Neural cell (in vitro differentiated cells): ENCODE measurements at regions not wholly inside any gene's neighbourhood (a gene's known extent, or its start where the extent isn't known, plus 50 kb on each side); places are given as distances from the start of the nearest gene placed in this dataset.

Source experiments
- H2AFZ ChIP-seq: fragments of 200-600, 300-800 bp; sonication (generic), shearing (Covaris generic); 2 replicates; pipeline ENCODE4 v1.6.0; 2014; ENCODE audit warnings: low read depth, mild to moderate bottlenecking, antibody characterized with exemption, low read length, moderate library complexity
- H3F3A ChIP-seq: fragments of 200-600 bp; shearing (Covaris generic); 2 replicates; pipeline ENCODE4 v1.6.1; 2016; ENCODE audit warnings: mild to moderate bottlenecking, moderate library complexity, mixed read lengths, antibody characterized with exemption, low read length; ENCODE audit not compliant: insufficient read depth, poor library complexity, severe bottlenecking
- H3K27ac ChIP-seq: fragments of 200-600, 300-800 bp; sonication (generic), shearing (Covaris generic); 2 replicates; pipeline ENCODE4 v1.5.1; 2014; ENCODE audit warnings: mild to moderate bottlenecking, low read length, moderate library complexity
- H3K27me3 ChIP-seq: fragments of 300-800, 200-600 bp; sonication (generic), shearing (Covaris generic); 2 replicates; pipeline ENCODE4 v1.6.0; 2014; ENCODE audit warnings: mild to moderate bottlenecking, low read depth, low read length, moderate library complexity; ENCODE audit not compliant: insufficient read depth
- H3K36me3 ChIP-seq: fragments of 300-800, 200-600 bp; sonication (generic), shearing (Covaris generic); 2 replicates; pipeline ENCODE4 v1.5.1; 2014; ENCODE audit warnings: mild to moderate bottlenecking, antibody characterized with exemption, low read length, moderate library complexity; ENCODE audit not compliant: insufficient read depth
- H3K4me2 ChIP-seq: fragments of 300-800, 200-600 bp; sonication (generic), shearing (Covaris generic); 2 replicates; pipeline ENCODE4 v1.6.0; 2014; ENCODE audit warnings: mild to moderate bottlenecking, low read length
- H3K4me3 ChIP-seq: fragments of 300-800, 200-600 bp; sonication (generic), shearing (Covaris generic); 2 replicates; pipeline ENCODE4 v1.5.1; 2014; ENCODE audit warnings: mild to moderate bottlenecking, low read length, moderate library complexity
- H3K79me2 ChIP-seq: fragments of 200-600 bp; shearing (Covaris generic); replicated peaks from 2 replicates; pipeline ENCODE4 v1.6.0; 2014; ENCODE audit warnings: mild to moderate bottlenecking, low read length, moderate library complexity; ENCODE audit not compliant: insufficient read depth
- H3K9ac ChIP-seq: fragments of 300-800, 200-600 bp; sonication (generic), shearing (Covaris generic); 2 replicates; pipeline ENCODE4 v1.6.1; 2016; ENCODE audit warnings: mild to moderate bottlenecking, low read length, mixed read lengths
- H3K9me2 ChIP-seq: fragments of 200-600 bp; shearing (Covaris generic); 2 replicates; pipeline ENCODE4 v1.6.1; 2016; ENCODE audit warnings: mild to moderate bottlenecking, low read length, mixed read lengths; ENCODE audit not compliant: insufficient read depth
- H3K9me3 ChIP-seq: fragments of 200-600, 300-800 bp; sonication (generic), shearing (Covaris generic); 2 replicates; pipeline ENCODE4 v1.6.1; 2016; ENCODE audit warnings: mild to moderate bottlenecking, mixed run types, low read length, moderate library complexity, mixed read lengths
- H4K20me1 ChIP-seq: fragments of 200-600 bp; shearing (Covaris generic); 2 replicates; pipeline ENCODE4 v1.6.1; 2016; ENCODE audit warnings: mild to moderate bottlenecking, mixed run types; ENCODE audit not compliant: insufficient read depth
- CTCF ChIP-seq: fragments of 450-650 bp; IDR thresholded peaks from 2 replicates; pipeline ENCODE4 v1.5.1; 2014; ENCODE audit warnings: antibody characterized with exemption, mild to moderate bottlenecking, moderate library complexity; ENCODE audit not compliant: poor library complexity, severe bottlenecking
- EP300 ChIP-seq: fragments of 450-650 bp; conservative IDR thresholded peaks from 2 replicates; pipeline ENCODE4 v1.6.1; 2014; ENCODE audit warnings: antibody characterized with exemption, mild to moderate bottlenecking, moderate library complexity; ENCODE audit not compliant: poor library complexity, severe bottlenecking
- EZH2 ChIP-seq: fragments of 200-600, 300-800 bp; shearing (Covaris generic), sonication (generic); IDR thresholded peaks from 2 replicates; pipeline ENCODE4 v1.6.1; 2014; ENCODE audit warnings: antibody characterized with exemption, low read length, borderline replicate concordance, mild to moderate bottlenecking; ENCODE audit not compliant: insufficient read depth, poor library complexity, severe bottlenecking
- MXI1 ChIP-seq: fragments of 450-650 bp; conservative IDR thresholded peaks from 2 replicates; pipeline ENCODE4 v1.6.1; 2014; ENCODE audit warnings: antibody characterized with exemption, mild to moderate bottlenecking; ENCODE audit not compliant: poor library complexity, severe bottlenecking
- POLR2AphosphoS5 ChIP-seq: IDR thresholded peaks from 2 replicates; pipeline ENCODE4 v1.6.1; 2012
- RAD21 ChIP-seq: fragments of 450-650 bp; conservative IDR thresholded peaks from 2 replicates; pipeline ENCODE4 v1.6.1; 2014; ENCODE audit warnings: antibody characterized with exemption, mild to moderate bottlenecking, moderate library complexity
- REST ChIP-seq: IDR thresholded peaks from 2 replicates; pipeline ENCODE4 v1.6.1; 2012; ENCODE audit warnings: borderline replicate concordance
- SMC3 ChIP-seq: fragments of 450-650 bp; conservative IDR thresholded peaks from 2 replicates; pipeline ENCODE4 v1.6.1; 2014; ENCODE audit warnings: antibody characterized with exemption, mild to moderate bottlenecking, moderate library complexity; ENCODE audit not compliant: poor library complexity
- TAF1 ChIP-seq: IDR thresholded peaks from 2 replicates; pipeline ENCODE4 v1.6.1; 2012; ENCODE audit warnings: low read depth

GRCh38 chr2:14557111-14557510, 75.4 kb upstream of the LRATD1 start:
- no peaks in the 10 kb centered on the region for H3K79me2 ChIP-seq
- H3K36me3 ChIP-seq, result no peaks in the 10 kb centered on the region
- no peak for TF ChIP-seq RAD21
- no peak for TF ChIP-seq EZH2
- no peak for TF ChIP-seq MXI1
- TF ChIP-seq TAF1, result no peak
- no peak for TF ChIP-seq SMC3
- TF ChIP-seq REST, result no peak
- TF ChIP-seq POLR2AphosphoS5, result no peak
- no peak for TF ChIP-seq CTCF
- no peak for TF ChIP-seq EP300
- no peak overlapping the region for H2AFZ ChIP-seq
- H3F3A ChIP-seq, result no peaks in the 10 kb centered on the region
- H3K4me3 ChIP-seq, result no peak overlapping the region
- no peak overlapping the region for H3K9ac ChIP-seq
- no peaks in the 10 kb centered on the region for H3K9me3 ChIP-seq
- no peaks in the 10 kb centered on the region for H4K20me1 ChIP-seq
- H3K4me2 ChIP-seq, result no peak overlapping the region
- H3K27ac ChIP-seq, result no peak overlapping the region
- no peaks in the 10 kb centered on the region for H3K27me3 ChIP-seq
- H3K9me2 ChIP-seq, result no peaks in the 10 kb centered on the region

GRCh38 chr2:14557916-14558315, 74.6 kb upstream of the LRATD1 start:
- H3K9me3 ChIP-seq, result no peaks in the 10 kb centered on the region
- H3K27me3 ChIP-seq, result no peaks in the 10 kb centered on the region
- no peak overlapping the region for H2AFZ ChIP-seq
- H4K20me1 ChIP-seq, result no peaks in the 10 kb centered on the region
- no peaks in the 10 kb centered on the region for H3K9me2 ChIP-seq
- TF ChIP-seq MXI1 (no peak), EP300 (no peak), SMC3 (no peak), RAD21 (no peak), EZH2 (no peak), TAF1 (no peak), REST (no peak), CTCF (no peak), POLR2AphosphoS5 (no peak)
- no peak overlapping the region for H3K9ac ChIP-seq
- H3K36me3 ChIP-seq, result no peaks in the 10 kb centered on the region
- no peak overlapping the region for H3K4me3 ChIP-seq
- H3K4me2 ChIP-seq, result no peak overlapping the region
- no peaks in the 10 kb centered on the region for H3F3A ChIP-seq
- no peak overlapping the region for H3K27ac ChIP-seq
- no peaks in the 10 kb centered on the region for H3K79me2 ChIP-seq
